Iris pigment epithelial cell (primary cell): ENCODE measurements at regions not wholly inside any gene's neighbourhood (a gene's known extent, or its start where the extent isn't known, plus 50 kb on each side); places are given as distances from the start of the nearest gene placed in this dataset.

Experiments
- DNase-seq: peaks from one replicate; pipeline ENCODE4 v3.0.0-alpha.2; 2011; ENCODE audit warnings: low read depth

DNA sequence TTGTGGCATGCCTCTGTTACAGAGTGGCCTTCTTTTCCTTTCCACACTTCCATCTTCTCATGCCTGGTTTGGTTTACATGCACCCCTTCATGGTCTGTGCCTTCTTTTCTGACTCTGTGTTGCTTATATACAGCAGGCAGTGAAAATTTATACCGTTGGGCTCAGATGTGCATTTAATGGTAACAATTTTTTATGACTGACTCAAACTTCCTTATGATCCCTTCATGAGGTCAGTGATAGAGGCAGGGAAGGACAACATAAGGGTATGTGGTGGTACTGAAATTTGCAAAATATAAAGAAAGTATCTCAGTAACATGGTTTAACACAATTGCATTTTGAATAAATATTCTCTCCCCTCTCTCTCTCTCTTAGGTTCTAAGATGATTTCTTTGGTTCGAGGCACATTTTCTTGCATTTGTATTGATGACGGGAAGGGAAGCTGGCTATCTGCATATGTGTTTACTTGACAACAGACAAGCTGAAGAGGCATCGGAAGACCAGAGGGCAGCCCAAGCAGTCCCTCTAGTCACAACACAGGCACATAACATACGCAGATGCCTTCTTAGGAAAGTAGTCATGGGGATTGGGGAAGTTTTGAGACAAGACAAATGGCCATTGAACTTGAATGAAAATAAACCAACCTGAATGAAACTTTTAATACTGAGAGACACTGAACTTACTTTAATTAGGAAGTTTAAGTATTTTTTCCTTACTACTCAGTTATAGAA lies 163.3 kb upstream of the LEF1 start:
- DNase-seq: no peak

GRCh38 chr4:108328383-108328732 lies 159.6 kb upstream of the LEF1 start:
- no peak for DNase-seq

DNA sequence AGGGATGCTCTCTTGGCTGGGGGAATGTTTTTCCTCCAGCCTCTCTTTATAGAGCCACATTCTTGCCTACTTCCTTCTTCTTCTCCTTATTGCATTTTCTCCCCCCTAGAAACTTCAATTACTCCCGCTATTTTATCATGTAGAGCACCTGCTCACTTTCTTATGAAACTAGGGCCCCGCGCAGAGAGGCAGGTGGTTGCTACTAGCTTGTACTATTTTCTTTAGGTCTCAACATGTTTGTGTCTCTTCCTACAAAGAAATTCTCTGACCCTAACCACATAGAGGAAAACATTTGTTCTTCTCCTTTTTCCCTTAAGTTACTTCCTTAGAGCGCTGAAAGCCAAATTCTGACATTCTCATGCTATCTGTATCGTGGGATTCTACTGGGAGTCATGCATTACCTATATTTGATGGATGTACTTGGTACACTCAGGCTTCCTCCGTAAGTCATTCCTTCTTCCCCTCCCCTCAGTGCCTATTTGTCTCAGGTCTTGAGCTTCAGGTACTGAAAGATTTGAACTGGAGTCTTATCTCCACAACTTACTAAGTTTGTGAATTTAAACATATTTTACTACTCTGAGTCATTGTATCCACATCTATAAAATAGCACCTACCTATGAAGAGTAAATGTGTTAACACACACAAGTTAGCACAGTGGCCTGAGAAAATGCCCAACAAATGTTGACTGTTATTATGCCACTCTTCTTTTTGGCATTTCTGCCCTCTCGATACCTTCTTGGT lies 159.1 kb upstream of the LEF1 start:
- DNase-seq: no peak

DNA sequence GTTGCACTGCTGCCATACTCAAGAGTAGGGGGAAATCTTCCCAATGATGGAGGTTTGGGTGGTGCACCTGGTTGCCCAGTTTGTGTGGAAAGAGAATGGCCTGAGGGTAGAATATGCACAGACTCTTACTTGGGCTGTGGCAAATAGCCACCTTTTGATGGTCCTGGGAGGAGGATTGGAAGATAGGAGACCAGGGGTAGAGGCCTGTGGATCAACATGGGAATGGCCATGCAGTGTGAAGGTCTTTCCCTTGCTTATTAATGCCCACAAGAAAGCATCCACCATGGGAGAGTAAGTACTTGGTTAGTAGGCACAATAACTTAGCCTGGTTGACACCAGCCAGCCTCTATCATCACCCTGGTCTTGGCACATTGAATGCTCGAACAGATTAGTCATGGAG lies 156.8 kb upstream of the LEF1 start:
- DNase-seq: no peak

DNA sequence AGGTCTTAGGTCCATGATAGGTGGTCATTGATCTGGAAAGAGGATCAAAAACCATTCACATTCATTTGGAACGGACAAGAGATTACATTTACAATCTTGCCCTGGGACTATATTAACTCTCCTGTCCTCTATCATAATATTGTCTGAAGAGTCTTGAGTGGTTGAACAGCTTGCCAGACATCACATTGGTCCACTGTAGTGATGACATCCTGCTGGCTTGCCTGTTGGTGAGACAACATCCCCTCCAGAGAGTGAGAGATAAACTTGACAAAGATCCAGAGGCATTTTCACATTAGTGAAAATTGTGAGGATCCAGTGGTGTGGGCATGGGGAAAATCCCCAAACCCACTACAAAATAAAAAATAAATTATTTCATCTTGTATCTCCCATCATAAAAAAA lies 155.7 kb upstream of the LEF1 start:
- DNase-seq: no peak

DNA sequence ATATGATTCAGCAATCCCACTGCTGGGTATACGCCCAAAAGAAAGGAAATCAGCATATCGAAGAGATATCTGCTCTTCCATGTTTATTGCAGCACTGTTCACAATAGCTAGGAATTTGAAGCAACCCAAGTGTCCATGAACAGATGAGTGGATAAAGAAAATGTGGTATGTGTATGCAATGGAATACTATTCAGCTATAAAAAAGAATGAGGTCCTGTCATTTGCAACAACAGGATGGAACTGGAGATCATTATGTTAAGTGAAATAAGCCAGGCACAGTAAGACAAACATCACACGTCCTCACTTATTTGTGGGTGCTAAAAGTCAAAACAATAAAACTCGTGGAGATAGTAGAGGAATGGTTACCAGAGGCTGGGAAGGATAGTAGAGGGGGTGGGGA lies 153.8 kb upstream of the LEF1 start:
- DNase-seq: no peak

DNA sequence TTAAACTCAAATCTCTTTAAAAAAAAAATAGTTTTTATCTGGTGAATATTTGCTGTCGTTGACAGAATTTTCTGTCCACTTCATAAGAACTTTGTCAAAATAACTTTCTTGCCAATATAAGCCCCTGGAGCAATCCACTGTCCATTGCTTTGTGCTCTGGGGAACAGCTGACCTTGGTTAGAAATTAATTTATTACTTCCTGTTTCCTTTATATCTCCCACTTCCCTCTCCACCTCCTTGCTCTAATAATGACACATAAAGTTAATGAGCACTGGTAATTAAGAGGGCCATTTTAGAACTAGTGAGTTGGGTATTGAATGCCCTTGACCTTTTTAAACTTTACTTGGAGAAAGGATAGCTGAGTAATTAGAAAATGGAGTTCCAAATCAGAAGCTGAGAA lies 151.3 kb upstream of the LEF1 start:
- DNase-seq: no peak

DNA sequence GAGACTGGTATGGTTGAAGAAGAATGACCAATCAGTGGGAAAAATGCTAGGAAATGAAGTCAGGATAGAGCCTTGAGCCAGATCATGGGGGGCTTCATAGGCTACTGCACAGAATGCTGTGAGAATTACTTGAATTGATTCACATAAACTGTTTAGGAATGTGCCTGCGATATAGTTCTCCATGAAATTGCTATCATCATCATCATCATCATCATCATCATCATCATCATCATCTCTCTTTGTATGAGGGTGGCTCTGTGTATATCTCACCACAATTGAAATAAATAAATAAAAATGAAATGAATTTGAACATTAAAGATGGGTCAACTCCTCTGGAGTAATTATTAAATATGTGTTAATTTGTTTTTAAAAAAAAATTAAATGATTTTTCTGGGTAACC lies 148.6 kb upstream of the LEF1 start:
- DNase-seq: no peak

DNA sequence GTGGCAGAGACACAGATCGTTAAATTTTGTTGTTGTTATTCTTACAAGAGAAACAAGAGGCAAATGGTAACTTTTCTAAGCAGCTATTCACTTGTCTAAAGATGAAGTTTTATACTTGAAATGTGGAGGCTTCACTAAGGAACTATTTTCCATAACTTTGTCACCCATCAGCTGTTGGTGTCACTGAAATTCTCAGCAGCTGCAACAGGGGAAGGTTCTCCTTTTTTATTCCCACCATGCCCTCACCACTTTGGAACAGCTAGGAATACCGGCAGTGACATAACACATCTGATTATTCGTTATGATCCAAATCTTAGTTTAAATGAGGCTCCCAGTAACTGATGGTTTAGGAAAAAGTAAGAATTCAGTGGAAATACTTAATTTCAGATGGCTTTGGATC lies 147.0 kb upstream of the LEF1 start:
- DNase-seq: no peak

- no peak for DNase-seq
Measured at GRCh38 chr4:108314900-108315589, 146.3 kb upstream of the LEF1 start.

DNA sequence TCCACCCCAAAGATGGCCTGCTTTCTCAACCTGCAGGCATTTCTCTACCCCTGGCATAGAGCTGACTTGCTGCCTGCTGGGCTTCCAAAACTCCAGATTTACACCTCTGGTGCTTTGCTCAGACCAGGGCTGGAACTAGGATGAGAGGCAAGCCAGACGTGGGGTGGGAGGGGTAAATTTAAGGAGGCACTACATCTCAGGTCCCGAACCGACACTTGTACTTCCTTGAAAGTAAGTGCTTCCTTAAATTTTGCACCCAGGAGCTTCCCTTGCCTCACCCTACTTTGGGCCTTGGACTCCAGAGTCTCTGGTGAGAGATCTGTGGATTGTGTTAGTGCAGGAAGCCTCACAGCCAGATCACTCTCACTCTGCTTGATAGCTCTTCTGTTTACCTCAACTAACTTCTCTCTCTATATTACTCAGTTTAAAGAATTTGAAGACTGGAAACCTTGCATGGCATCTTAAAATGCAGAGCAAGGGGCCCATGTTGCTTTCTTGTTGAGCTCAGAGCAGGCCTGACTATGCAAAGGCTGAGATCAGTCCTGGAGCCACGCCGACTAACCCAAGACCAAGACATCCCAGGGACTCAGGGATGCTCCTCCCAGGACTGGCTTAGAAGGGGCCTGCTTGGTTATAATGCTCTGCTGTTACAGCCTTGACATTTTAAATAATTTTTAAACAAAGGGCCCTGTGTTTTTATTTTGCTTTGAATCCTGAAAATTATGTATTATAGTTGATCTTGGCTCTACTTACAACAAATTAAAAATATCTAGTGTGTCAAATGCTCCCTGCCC lies 145.0 kb upstream of the LEF1 start:
- DNase-seq: no peak

DNA sequence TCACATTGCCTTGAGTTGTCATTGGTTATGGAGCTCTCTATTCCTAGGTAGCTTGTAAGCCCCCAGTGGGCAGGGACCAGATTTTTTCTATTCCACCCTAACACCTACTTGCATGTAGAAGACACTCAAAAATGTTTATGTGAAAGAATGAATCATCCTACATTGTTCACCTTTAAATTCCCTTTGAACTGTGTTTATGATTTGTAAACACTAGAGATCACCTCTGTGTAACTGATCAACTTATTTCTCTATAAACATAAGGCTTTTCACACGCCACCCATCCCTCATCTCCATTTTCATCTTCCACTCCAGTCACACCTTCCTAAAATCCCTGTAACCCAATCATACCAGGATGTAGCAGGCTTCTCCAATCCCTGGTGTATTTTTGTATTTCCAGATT lies 142.6 kb upstream of the LEF1 start:
- no peak for DNase-seq

DNA sequence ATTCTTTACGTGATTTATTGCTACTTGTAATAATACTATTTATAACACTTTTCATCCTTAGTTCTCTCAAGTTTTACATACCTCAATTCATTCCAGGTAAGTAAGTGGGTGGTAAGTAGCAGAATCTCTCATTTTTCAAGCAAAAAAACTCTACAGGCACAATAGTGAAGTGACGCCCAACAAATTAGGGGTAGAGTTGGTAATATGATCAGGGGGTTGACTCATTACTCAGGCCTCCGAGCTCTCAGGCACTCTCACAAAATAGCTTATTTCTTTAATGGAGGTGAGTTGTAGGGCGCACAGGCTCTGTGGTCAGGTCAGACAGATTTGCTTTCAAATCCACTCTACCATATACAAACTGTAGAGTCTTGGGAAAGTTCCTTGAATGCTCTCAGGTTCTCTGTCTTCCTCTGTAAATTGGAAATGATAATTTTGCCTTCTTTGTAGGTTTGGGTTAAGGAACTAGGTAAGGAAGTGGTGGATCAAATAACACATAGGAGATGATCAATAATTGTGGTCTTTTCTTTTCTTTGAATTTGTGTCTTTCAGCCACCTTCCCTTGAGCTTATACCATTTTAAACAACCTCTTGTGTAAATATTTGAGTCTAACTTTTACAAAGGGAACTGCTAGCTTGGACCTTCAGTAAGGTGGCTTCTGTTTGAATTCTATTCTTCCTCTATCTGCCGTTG lies 134.9 kb upstream of the LEF1 start:
- peak; percentile 27 for DNase-seq

GRCh38 chr4:108301545-108302251 lies 133.0 kb upstream of the LEF1 start:
- DNase-seq: no peak

DNA sequence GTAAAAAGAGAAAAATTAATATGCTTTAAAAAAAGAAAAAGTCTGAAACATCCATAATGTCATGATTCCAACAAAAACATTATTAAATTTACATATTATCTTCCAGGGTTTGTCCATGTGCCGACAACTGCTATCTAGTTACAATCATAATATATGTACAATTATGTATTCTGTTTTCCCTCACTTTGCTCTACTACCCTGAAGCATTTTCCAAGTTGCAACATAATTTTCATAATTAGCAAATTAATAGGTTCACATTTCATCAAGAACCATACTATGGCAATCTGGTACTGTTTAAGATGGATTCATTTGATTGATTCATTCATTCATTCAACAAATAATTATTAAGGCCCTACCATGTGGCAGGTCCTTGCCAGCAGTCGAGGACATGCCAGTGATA lies 128.9 kb upstream of the LEF1 start:
- DNase-seq: no peak

GRCh38 chr4:108292229-108292628 lies 123.5 kb upstream of the LEF1 start:
- DNase-seq: no peak

DNA sequence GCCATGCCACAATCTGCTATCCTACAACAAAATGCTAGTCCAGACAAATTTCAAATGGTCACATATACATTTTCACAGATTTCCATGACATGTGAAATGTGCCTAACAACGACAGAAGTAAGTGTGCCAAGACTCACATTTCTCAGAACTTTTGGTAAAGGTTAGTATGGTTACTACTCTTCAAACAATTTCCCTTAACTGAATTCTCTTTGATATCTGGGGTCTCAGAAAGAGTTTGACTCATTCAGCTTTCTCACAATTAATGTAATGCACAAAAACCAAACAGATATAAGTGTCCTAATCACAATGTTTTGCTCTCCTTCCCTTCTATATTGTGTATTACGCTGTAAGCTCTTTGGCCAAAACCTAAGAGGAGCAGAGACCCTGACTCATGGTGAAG lies 122.4 kb upstream of the LEF1 start:
- DNase-seq: no peak

DNA sequence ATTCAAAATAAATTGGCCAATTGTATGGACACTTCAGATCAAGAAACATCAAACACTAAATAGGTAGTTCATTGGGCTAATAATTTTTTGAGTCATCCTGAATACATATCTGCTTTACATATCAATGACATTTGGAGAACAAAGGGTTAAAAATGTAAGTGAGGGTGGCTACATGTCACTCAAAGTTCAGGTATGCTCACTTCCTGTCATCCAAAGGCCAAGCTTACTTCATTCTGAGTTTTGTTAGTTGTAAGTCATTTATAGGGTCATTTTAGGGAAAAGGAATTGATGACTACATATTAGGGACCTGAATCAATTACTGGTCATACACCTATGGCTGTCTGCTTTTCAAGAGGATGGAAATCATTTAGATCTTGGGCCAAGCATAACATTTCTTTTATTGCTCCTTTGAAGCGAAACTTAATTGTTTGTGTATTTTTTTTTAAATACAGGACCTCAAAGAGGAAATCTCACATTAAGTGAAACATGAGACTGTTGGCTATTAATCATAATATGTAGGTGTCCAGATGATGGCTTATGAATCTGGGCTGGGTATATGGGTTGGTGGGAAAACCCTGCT lies 119.2 kb upstream of the LEF1 start:
- DNase-seq: no peak

DNA sequence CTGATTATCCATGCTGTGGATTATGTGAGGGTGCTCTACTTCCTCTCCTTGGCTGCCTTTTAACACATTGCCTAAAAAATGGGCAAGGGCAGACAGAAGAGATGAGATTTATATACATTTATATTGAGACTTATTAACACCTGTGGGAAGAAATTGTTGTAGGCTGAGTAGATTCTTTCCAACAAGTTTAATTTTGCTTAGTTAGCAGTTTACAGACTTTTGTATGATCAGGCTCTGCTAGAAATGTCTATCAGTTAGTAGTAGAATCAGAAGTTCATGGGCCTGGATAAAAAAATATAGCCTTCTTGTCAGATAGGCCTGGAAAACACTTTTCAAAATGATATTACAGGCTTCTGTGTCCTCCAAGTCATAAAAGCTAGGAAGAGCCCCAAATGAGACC lies 111.3 kb upstream of the LEF1 start:
- no peak for DNase-seq

GRCh38 chr4:108276690-108277089 lies 108.0 kb upstream of the LEF1 start:
- no peak for DNase-seq

- no peak for DNase-seq
Measured at GRCh38 chr4:108272986-108273385, 104.3 kb upstream of the LEF1 start.
